ENCODE measurements at regions not wholly inside any gene's neighbourhood (a gene's known extent, or its start where the extent isn't known, plus 50 kb on each side); places are given as distances from the start of the nearest gene placed in this dataset.
"Not testable (repeated sequence)": the region's sequence is repeated elsewhere in the genome, so short reads cannot be mapped to it uniquely, and the experiment has no call there.

DNA sequence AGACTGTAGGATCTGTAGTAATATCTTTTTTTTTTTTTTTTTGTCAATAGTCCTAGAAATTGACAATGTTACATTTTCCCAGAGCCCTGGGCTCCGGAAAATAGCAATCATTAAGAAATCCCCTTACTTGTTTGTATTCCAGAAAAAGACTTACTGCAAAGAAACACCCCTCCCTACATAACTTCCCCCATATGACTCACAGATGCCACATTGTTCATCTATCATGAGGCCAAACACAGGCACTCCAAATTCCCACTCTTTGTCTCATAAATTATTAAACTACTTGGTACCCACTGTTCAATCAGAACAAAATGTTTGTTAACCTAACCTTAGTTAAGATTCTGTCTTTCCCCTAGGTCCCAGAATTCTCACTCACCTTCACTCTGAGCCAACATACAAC lies 53.5 kb downstream of the TEX51 start:
- no peak for DNase-seq (ENCODE audit: low spot score)

DNA sequence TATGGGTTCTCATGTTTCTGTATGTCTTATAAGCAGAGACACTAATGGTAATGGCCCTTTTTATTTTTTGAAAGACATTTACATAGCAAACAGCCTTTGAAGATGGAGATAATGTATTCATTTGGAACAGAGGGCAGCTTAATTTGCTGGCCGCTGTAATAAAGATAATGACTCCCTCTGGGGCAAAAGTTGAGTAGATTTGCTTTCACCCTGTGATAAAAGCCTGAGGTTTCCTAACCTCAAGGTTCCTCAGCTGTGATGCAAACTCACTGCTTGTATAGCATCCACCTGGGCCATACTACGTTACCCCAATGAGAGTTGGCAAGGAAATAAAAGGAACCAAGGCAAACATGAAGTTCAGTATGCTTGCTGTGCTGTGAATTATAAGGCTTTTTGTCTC lies 54.8 kb downstream of the TEX51 start:
- no peak for DNase-seq (ENCODE audit: low spot score)

DNA sequence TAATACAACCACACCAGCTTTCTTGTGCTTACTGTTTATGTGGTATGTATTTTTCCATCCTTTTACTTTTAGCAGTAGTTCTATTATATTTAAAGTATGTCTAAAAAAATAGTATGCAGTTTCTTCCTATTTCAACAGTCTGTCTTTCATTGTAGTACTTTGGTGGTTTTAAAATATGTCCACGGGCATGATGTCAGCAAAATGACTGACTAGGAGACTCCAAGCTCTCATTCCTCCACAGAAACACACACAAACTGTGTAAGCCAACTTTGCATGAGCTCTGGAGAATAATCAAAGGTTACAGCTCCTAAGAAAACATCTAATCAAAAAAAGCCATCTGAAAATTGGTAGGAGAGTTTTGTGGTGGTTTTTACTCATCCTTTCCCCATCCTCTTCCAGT lies 56.1 kb downstream of the TEX51 start:
- DNase-seq (ENCODE audit: low spot score) = no peak

DNA sequence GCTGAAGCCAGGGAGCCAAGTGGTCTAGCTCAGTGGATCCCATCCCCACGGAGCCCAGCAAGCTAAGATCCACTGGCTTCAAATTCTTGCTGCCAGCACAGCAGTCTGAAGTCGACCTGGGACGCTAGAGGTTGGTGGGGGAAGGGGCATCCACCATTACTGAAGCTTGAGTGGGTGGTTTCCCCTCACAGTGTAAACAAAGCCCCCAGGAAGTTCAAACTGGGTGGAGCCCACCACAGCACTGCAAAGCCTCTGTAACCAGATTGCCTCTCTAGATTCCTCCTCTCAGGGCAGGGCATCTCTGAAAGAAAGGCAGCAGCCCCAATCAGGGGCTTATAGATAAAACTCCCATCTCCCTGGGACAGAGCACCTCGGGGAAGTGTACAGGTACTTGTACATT lies 58.1 kb downstream of the TEX51 start:
- not testable (repeated sequence) for DNase-seq (ENCODE audit: low spot score)

DNA sequence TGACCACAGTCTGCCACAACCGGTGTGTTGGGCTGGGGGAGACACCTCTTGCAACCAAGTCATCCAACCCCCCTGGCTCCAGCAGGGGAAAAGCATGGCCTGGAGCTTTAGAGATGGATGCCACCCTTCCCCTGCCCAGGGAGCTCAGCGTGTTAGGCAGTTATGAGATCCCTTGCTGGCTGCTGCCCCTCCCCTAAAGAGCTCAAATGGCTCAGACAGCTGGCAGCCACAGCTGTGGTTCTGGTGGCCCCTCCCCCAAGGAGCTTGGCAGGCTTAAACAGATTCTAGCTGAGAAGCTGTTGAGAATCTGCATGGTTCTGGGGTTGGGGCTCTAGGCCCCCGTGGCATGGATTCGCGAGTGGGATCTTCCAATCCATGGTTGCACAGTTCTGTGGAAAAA lies 64.7 kb downstream of the TEX51 start:
- no peak for DNase-seq (ENCODE audit: low spot score)

DNA sequence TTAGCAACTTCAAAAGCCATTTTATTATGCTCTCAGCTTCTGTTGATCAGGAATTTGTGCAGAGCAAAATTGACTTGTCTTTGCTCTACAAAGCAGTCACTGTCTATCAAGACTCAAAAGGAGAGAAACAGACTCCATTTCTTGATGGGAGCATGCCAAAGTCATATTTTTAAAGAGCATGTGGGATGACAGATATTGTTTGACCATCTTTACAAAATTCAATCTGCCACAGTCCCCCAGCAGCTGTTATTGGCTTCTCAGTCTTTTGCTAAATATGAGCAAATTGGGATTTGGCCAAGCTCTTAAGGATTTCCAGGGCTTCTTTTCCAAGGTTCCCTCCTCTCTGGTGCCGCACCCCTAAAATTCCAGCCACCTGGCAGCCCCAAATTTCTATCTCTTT lies 67.9 kb downstream of the TEX51 start:
- DNase-seq (ENCODE audit: low spot score) = no peak

DNA sequence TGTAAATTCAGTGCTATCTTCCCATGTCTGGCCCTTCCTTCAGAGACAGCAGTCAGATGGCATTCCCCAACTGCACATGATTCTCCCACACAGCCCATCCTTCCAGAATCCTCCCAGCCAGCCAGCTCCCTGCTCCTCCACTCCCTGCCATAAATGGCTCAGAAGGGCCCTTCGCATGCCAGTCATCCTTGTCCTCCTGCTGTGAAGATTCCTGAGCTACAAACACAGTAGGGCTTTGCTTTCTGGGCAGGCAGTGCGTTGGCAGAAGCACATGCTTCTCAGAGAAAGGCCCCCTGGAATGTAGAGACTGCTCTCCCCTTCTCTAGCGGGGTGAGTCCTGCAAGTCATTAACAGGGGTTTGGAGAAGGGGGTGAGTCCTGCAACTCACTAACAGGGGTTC lies 71.9 kb downstream of the TEX51 start:
- no peak for DNase-seq (ENCODE audit: low spot score)

DNA sequence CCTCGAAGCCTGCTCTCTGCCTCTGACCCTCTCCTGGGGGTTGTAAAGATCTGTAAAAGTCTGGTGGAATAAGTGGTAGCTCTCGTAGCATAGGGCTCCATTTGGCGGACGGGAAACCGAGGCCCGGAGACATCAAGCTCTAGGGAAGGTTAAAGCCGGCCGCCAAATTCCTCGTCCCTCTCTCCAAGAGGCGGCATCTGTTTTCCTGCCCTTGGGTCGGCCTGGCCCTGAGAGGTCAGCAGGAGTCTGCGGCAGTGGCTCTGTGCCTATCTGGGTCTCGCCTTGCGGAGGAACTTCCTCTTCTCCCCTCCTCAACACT lies 72.4 kb downstream of the TEX51 start:
- no peak for DNase-seq (ENCODE audit: low spot score)

DNA sequence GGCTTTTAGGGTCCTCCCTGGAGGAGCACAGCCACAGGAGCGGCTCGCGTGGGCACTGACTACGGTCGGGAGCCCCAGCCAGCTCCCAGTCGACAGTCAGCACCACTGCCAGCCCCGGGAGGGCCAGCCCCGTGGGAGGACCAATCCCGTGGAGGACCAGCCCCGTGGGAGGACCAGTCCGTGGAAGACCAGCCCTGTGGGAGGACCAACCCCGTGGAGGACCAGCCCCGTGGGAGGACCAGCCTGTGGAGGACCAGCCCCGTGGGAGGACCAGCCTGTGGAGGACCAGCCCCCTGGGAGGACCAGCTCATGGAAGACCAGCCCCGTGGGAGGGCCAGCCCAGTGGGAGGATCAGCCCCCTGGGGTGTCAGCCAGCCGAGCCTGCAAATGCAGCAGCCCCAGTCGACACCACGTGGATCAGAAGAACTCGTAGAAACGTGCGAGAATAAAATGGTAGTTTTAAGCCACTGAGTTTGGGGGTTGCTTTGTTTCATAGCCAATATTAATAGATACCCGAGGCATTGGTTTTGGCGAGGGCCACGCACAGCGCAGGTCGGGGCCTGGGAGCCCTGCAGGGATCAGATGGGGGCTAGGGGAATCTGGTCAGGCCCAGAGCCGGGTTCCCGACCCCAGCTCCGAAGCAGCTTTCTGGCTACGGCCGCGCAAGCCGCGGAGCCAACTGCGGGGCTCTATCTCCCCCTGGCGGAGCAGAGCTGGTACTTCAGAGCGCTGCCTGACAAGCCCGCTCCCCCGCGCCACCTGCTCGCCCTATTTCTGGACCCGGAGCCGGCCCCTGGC lies 73.0 kb downstream of the TEX51 start:
- DNase-seq (ENCODE audit: low spot score) = peak; percentile 89

DNA sequence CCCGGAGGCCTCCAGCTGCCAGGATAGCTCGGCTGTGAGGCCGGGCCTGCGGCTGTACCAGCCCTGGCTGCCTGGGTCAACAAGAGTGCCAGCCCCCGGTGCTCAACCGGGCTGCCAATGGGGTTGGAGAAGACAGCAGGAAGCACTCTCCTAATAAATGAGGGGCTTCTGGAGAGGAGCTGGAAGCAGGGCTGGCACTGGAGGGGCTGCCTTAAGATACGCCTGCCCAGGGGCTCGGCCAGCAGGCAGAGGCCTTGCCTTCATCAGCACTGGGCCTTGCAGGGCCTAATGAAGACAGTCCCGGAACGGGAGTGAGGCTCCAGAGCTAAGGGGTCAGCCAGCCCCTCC lies 73.6 kb downstream of the TEX51 start:
- no peak for DNase-seq (ENCODE audit: low spot score)

DNA sequence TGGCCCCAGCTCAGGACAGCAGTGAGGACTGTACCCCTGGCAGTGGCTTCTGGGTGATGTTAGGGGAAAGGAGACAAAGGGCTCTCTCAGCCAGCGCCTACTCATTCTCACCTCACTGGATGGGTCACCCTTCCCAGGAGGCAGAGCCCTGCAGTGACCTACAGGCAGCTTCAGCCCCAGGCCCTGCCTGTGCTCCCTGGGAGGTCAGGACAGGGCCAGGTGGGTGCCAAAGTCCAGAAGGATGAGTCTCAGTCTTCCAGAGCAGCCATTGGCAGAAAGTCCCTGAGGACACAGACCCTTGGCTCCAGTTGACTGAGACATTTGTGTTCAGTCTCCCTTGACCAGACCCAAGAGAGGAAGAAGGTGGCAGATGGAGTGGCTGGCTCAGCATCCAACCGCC lies 75.1 kb downstream of the TEX51 start:
- no peak for DNase-seq (ENCODE audit: low spot score)

DNA sequence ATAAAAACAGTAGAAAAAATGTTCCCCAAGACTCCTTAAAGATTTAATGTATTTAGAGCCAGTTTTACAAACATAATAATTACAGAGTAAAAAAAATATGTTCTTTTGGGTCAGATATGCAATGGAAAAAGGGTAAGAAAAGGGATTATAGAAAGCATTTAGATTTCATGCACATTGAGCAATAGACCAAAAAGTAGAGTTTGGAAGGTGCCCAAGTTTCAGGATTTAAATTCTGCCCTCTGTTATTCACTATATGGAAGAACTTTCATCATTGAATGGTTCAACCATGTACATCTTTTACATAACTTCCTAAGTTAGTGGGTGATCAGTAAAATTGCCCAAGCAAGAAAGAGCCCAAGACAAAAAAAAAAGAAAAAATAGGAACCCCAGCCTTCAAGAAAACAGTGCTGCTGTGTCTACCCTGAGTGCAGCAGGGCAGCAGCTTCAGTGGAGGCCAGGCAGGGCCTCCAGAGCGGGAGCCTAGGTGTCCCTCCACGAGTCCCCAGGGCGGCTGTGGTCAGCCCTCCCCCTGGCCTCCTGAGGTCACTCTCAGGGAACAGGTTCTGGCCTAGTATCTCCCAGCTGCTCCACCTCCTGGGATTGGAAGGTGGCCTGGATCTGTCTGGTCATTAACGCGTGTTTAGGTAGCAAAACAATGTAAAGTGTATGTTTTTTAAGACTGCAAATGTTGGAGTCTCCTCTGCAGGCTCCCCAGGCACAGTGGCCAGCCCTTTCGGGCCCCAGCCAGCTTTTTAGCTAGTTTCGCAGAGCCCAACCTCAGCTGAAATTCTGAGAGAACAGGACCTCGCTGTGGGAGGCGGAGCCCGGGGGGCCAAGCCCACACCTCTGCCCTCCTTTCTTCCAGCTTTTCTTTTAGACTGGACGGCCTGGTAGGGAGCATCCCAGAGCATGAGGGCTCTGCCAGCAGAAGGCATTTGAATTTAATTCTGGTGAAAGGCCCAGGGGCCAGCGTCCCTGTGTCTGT lies 77.3 kb downstream of the TEX51 start:
- DNase-seq (ENCODE audit: low spot score) = no peak

DNA sequence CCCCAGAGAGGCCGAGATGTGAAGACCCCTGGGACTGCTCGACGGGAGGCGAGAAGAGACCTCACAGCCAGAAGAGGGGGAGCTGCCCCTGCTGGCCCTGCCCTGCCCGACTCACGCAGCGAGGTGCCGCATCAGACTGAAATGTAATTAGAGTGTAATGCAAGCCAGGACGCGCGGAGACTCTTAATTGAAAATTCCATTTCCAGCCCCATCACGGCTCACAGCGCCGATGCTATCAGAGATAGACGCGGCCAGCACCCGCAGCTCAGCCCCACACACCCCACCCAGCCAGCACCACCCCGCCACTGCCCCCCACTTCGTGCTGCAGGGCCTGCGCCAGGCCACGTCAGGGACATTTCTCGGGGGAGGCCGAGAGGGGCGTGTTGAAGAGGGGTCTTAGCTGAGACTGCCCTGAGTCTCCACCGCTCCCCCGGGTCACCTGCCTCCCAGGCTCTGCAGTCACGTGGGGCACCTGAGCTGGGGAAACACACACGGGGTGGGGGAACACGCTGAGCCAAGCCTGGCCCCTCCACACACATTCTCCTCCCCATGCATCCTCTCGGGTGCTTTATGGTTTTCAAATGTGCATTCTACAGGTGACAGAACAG lies 78.1 kb downstream of the TEX51 start:
- DNase-seq (ENCODE audit: low spot score) = no peak

DNA sequence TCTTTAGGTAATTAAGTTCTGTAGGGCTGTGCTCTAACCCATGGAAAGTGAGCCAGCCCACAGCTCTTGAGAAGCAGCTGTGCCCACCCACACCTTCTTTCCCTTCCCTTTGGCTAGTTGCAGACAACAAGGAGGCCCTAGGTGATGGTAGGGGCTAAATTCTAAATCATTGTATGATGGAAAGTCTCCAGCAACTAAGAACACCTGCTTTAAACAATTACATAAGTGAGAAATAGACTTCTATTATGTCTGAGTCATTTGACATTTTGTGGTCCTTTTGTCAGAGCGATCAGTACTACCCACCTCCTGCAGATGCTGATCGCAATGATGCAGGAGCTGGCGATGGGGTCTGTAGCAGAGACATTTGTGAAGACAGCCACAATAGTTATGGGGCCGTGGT lies 79.6 kb downstream of the TEX51 start:
- no peak for DNase-seq (ENCODE audit: low spot score)

DNA sequence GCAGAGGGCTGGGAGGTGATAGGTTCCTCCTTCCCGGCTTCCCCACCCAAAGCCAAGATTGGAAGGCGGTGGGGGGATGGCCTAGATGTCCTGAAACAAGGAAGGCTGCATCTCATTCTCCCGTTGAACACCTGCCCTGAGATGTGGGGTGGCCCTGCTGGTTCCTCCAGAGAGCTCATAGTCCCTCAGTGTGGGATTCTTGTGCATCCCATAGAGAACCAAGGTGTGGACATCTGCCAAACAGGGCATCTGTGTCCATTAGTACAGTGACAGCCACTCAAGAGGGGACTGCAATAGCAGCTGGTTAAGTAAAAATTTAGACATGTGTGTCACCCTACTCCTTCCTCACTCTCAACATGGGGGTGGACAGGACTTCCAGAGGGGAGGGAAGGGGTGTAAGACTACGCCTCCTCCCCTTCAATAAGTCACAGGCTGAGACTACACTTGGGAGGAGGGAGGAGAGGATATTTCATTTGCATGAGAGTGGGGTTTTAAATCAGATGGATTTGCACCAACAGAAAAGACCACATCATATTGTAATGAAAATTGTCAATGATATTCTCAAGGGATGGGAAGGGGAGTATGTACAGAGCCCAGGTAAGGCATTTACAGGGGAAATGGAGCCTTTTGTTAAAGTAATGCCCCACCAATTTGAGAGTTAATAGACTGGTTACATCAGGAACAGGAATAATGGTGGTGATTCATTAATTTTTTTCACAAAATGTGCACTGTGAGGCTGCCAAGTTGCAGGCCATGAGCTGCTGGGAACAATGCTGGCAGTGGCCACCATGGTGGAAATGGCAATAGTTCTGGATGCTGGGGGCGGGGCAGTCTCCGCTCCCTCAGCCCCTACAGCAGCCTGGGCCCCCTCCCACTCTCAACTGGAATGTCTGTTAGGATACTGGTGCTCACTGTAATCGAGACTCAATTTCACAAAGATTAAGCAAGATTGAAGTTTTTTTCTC lies 80.6 kb downstream of the TEX51 start:
- no peak for DNase-seq (ENCODE audit: low spot score)

DNA sequence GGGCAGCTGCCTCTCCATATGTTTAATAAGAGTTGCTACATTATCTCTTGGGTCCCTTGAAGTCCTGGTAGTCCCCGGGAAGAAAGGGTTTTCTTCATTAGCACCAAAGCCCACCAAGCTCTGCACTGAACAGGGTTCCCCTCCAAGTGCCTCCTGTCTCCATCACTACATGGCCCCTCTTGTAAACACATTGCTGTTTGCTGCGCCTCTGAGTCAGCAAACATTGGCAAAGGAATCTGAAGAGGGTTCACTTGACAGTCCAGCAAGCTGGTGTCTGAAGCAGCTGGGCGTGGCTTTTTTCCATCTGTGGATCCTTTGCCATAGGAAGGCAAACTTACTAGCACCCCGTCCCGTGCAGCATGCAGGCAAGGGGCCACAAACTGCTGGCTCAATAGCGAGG lies 82.8 kb downstream of the TEX51 start:
- DNase-seq (ENCODE audit: low spot score) = no peak

DNA sequence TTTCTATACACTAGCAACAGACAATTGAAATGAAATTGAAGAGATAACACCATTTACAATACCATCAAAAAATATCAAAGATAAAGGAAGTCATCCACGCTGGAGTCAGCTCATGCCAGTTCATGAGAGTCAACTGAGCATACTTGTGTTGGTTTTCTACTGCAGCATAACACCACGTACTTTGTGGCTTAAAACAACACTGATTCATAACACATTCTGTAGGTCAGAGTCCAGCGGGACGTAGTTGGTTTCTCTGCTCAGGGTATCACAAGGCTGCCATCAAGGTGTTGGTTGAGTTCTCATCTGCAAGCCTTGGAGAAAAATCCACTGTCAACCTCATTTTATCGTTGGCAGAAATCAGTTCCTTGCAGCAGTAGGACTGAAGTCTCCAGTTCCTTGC lies 84.2 kb downstream of the TEX51 start:
- DNase-seq (ENCODE audit: low spot score) = no peak

DNA sequence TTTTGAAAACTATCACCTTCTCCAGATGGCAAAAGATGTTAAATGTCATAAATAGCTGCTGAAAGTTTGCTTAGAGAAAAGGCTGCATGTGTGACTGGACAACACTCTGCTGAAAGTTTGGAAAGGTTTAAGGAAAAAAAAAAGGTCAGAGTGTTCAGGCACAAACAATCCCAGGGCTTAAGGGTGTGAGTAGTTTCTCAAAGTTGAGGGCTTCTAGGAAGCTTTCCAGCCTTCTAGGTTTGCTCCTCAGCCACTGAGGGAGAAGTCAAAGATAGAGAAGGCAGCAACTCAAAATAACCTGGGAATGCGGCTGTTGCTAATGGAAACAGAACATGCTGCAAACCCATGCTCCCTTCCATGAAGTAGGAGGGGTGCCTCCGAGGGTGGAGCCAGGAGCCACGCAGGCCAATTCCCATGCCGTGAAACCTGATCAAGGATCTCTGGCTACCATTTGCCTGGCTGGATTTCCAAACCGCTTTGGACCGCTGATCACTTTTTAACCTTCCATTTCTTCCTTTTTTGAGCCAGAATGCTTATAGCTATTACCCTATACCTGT lies 88.0 kb downstream of the TEX51 start:
- DNase-seq (ENCODE audit: low spot score) = no peak

DNA sequence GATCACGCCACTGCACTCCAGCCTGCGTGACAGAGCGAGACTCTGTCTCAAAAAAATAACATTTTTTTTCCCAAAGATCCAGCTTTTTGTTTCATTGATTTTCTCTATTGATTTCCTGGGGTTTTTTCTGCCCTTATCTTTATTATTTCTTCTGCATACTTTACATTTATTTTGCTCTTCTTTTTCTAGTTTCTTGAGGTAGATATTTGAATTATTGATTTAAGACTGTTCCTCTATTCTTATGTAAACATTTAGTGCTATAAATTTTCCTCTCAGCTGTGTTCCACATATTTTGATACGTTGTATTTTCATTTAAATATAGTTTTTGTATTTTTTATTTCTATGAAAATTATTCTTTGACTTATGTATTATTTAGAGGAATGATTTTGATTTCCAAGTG lies 89.8 kb downstream of the TEX51 start:
- DNase-seq (ENCODE audit: low spot score) = no peak

DNA sequence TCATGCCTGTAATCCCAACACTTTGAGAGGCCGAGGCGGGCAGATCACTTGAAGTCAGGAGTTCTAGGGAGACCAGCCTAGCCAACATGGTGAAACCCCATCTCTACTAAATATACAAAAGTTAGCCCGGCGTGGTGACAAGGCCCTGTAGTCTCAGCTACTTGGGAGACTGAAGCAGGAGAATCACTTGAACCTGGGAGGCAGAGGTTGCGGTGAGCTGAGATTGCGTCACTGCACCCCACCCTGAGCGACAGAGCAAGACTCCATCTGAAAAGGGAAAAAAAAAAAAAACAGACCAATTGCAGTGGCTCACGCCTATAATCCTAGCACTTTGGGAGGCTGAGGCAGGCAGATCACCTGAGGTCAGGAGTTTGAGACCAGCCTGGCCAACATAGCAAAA lies 90.4 kb downstream of the TEX51 start:
- not testable (repeated sequence) for DNase-seq (ENCODE audit: low spot score)

DNA sequence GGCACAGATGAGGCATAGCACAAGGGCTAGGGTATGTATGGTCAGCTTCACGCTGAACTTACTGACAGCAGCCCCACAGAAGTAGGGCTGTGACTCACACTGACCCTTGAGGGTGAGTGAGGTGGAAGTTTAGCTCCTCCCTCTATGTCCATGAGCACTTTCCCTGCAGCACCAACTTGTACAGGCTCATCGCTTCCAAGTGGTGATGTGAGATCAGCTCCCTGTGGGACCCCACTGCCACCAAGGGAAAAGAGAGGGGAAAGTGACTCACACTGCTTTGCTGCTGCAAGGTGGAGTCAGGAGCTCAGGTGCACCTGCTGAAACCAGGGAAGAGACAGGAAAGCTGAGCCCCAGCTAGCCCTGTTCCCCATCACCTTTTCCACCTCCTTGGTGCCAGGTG lies 91.5 kb downstream of the TEX51 start:
- DNase-seq (ENCODE audit: low spot score) = no peak

All from left forelimb (tissue), 1 donor.